ENCODE measurements at regions not wholly inside any gene's neighbourhood (a gene's known extent, or its start where the extent isn't known, plus 50 kb on each side); places are given as distances from the start of the nearest gene placed in this dataset.
"Not testable (repeated sequence)": the region's sequence is repeated elsewhere in the genome, so short reads cannot be mapped to it uniquely, and the experiment has no call there.

GRCh38 chr14:44453433-44454171, 53.5 kb downstream of the FSCB start:
- no peak for DNase-seq

DNA sequence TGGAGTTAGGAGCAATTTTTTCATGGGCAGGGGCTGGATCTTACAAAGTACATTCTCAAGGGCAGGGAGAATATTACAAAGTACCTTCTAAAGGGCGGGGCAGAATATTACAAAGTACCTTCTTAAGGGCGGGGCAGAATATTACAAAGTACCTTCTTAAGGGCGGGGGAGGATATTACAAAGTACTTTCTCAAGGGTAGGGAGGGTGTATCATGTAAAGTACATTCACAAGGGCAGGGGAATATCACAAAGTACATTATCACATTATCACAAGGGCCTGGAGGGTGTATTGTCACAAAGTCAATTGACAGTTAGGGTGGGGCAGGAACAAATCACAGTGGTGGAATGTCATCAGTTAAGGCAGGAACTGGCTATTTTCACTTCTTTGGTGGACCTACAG, 56.9 kb downstream of the FSCB start:
- DNase-seq: not testable (repeated sequence)

DNA sequence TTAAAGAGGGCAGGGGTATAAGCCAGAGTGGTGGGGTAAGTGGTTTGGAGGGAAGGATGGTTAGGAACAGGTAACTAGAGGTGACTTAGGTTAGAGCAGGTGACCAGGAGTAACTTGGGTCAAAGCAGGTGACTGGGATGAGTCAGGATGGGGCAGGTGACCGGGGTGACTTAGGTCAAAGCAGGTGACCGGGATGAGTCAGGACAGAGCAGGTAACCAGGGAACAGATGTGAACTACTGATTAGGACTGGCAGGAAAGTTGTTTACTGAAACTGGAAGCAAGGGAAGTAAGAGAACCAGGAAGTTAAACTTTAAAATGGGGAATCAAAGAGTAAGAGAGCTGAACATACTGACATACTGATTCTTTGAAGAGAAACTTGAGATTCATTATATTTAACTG, 57.4 kb downstream of the FSCB start:
- DNase-seq: no peak

DNA sequence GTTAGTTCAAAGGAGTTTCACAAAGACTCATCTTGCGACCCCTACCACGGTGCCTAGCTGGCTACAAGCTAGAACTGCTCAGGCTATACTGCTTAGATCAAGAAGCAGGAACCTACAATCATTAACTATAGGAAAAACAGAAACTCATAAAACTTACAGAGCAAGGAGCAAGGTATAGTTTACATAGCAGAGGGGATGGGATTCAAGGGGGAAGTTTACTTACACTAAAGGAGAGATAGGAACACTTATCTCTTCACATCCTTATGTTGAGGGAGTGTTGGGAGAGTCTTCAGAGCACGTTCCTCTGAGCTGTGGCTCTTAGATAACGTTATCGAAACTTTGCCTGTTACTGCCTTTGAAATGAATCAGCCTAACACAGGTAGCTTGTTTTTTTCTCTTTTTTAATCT, 58.1 kb downstream of the FSCB start:
- no peak for DNase-seq

GRCh38 chr14:44446965-44447364, 60.1 kb downstream of the FSCB start:
- DNase-seq: no peak

DNA sequence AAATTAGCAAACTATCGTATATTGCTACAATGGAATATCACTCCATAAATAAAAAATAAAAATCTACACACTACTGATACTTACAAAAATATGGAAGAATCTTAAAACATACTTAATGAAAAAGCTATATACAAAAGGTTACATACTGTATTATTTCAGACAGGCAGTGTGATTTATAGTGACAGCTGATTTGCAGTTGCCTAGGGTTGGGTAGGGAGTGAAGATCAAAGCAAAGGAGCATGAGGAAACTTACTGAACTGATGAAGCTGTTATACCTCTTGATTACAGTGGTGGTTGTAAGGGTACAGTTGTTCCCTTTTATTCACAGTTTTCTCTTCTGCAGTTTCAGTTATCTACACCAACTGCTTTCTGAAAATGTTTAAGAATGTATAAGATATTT, 62.6 kb downstream of the FSCB start:
- no peak for DNase-seq

GRCh38 chr14:44438936-44439335, 68.1 kb downstream of the FSCB start:
- no peak for DNase-seq

- DNase-seq: no peak
These were observed 68.9 kb downstream of the FSCB start for GRCh38 chr14:44438221-44438620.

DNA sequence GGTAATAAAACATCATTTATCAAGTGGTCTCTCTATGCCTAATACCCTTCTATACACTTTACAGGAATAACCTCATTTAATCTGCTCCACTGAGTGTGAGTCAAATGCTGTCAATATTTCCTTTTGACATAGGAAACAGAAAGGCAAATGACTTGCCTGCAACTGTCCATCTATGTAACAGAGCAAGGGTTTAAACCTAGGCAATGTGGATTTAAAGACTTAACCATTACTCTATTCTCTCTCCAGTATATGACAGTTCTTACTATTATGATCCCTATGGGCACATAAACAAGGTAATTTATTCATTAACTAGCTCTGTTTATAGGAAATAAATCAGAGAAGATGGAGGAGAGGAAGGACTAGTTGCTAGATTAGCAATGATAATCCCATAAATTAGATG, 70.6 kb downstream of the FSCB start:
- DNase-seq: no peak

GRCh38 chr14:44428231-44428945, 78.7 kb downstream of the FSCB start:
- no peak for DNase-seq

GRCh38 chr14:44422699-44423098, 84.4 kb downstream of the FSCB start:
- DNase-seq: no peak

GRCh38 chr14:44420226-44420625, 86.9 kb downstream of the FSCB start:
- no peak for DNase-seq

- DNase-seq: no peak
These were observed 88.2 kb downstream of the FSCB start for GRCh38 chr14:44418856-44419255.

DNA sequence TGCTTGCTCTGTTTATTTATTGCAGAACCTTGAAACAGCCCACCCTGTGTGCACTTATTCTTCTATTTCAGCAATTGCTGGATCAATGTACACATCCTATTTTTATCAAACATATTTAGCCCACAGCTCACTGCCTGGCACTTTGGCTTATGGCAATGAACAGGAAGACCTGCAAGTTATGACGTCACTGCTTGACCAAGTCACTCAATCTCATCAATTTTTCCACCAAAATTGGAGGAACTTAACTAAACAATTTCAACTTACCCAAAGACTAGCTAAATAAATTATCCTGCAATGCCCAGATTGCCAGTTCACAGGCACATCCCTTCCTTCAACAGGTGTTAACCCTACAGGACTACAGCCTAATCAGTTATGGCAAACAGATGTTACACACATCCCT, 89.3 kb downstream of the FSCB start:
- DNase-seq: no peak

- no peak for DNase-seq
These were observed 92.4 kb downstream of the FSCB start for GRCh38 chr14:44414646-44415045.

- DNase-seq: no peak
These were observed 94.1 kb downstream of the FSCB start for GRCh38 chr14:44412858-44413569.

- DNase-seq: no peak
These were observed 102.0 kb downstream of the FSCB start for GRCh38 chr14:44405011-44405486.

GRCh38 chr14:44404599-44404998, 102.5 kb downstream of the FSCB start:
- DNase-seq: no peak

- no peak for DNase-seq
These were observed 103.0 kb downstream of the FSCB start for GRCh38 chr14:44404036-44404435.

GRCh38 chr14:44403193-44403592, 103.9 kb downstream of the FSCB start:
- DNase-seq: no peak

DNA sequence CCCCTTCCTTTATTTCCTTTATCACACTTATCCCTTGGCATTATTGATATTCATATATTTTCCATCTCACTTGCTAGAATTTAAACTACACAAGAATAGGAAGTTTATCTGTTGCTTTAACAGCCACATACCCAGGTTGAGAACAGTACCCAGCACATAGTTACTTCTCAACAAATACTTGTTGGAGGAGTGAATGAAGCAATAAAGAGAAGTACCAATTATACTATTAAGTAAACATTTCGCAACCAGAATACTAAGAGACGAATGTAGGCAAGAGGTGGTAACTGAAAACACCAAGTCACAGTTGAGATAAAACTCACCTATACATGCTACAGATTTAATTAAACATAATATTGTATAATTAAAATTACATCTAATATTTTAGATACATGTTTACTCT, 110.9 kb downstream of the FSCB start:
- no peak for DNase-seq

- no peak for DNase-seq
These were observed 114.1 kb downstream of the FSCB start for GRCh38 chr14:44392984-44393383.

DNA sequence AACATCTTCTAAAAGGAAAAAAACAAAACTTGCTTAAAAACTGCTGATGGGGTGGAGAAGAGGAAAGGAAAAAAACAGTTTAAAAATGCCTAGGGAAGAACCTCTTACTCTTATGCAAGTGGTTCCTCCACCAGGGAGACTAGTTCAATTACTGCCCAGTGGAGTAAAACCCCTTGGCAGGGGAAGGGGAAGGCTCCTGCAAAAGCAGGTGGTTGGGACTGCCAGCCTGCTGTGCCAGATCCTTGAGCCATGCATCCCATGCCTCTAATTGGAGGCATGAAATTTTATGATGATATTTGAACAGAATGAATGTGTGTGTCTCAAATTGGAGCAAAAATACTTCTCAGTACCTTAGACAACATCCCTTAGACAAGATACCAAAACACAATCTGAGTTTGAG, 118.8 kb downstream of the FSCB start:
- no peak for DNase-seq

Measured in occipital lobe (tissue), 1 donor.